Neural cell (in vitro differentiated cells): ENCODE measurements at regions not wholly inside any gene's neighbourhood (a gene's known extent, or its start where the extent isn't known, plus 50 kb on each side); places are given as distances from the start of the nearest gene placed in this dataset.

Source experiments
- EP300 ChIP-seq: fragments of 450-650 bp; conservative IDR thresholded peaks from 2 replicates; pipeline ENCODE4 v1.6.1; 2014; ENCODE audit warnings: antibody characterized with exemption, mild to moderate bottlenecking, moderate library complexity; ENCODE audit not compliant: poor library complexity, severe bottlenecking
- EZH2 ChIP-seq: fragments of 200-600, 300-800 bp; shearing (Covaris generic), sonication (generic); IDR thresholded peaks from 2 replicates; pipeline ENCODE4 v1.6.1; 2014; ENCODE audit warnings: antibody characterized with exemption, low read length, borderline replicate concordance, mild to moderate bottlenecking; ENCODE audit not compliant: insufficient read depth, poor library complexity, severe bottlenecking
- MXI1 ChIP-seq: fragments of 450-650 bp; conservative IDR thresholded peaks from 2 replicates; pipeline ENCODE4 v1.6.1; 2014; ENCODE audit warnings: antibody characterized with exemption, mild to moderate bottlenecking; ENCODE audit not compliant: poor library complexity, severe bottlenecking
- POLR2AphosphoS5 ChIP-seq: IDR thresholded peaks from 2 replicates; pipeline ENCODE4 v1.6.1; 2012
- RAD21 ChIP-seq: fragments of 450-650 bp; conservative IDR thresholded peaks from 2 replicates; pipeline ENCODE4 v1.6.1; 2014; ENCODE audit warnings: antibody characterized with exemption, mild to moderate bottlenecking, moderate library complexity
- SMC3 ChIP-seq: fragments of 450-650 bp; conservative IDR thresholded peaks from 2 replicates; pipeline ENCODE4 v1.6.1; 2014; ENCODE audit warnings: antibody characterized with exemption, mild to moderate bottlenecking, moderate library complexity; ENCODE audit not compliant: poor library complexity
- TAF1 ChIP-seq: IDR thresholded peaks from 2 replicates; pipeline ENCODE4 v1.6.1; 2012; ENCODE audit warnings: low read depth
- TF ChIP-seq, protein P1 (sequence below): fragments of 450-650 bp; IDR thresholded peaks from 2 replicates; pipeline ENCODE4 v1.5.1; 2014; ENCODE audit warnings: antibody characterized with exemption, mild to moderate bottlenecking, moderate library complexity; ENCODE audit not compliant: poor library complexity, severe bottlenecking
- TF ChIP-seq, protein P2 (sequence below): IDR thresholded peaks from 2 replicates; pipeline ENCODE4 v1.6.1; 2012; ENCODE audit warnings: borderline replicate concordance

DNA sequence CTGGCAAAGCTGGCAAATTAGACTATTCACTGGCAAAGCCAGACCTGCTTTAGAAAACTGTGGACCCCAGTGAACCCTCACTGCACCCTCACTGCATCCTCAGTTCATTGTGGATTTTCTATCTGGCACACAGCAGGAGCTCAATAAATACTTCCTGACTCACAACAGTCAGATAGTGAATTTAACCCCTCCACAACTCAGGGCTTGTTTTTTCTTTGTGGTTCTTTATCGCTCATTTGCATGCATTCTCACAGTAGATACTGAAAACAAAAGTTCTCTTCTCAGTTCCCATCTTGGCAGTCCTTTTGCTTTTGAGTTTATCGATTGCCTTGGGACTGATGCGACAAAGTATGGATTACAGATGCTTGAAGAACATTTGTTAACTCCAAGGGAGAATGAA is 99.8 kb downstream of the ACTL7B start:
- TF ChIP-seq RAD21 (no peak), TAF1 (no peak), EZH2 (no peak), POLR2AphosphoS5 (no peak), EP300 (no peak), SMC3 (no peak), MXI1 (no peak)
- TF ChIP-seq, protein P1, sequence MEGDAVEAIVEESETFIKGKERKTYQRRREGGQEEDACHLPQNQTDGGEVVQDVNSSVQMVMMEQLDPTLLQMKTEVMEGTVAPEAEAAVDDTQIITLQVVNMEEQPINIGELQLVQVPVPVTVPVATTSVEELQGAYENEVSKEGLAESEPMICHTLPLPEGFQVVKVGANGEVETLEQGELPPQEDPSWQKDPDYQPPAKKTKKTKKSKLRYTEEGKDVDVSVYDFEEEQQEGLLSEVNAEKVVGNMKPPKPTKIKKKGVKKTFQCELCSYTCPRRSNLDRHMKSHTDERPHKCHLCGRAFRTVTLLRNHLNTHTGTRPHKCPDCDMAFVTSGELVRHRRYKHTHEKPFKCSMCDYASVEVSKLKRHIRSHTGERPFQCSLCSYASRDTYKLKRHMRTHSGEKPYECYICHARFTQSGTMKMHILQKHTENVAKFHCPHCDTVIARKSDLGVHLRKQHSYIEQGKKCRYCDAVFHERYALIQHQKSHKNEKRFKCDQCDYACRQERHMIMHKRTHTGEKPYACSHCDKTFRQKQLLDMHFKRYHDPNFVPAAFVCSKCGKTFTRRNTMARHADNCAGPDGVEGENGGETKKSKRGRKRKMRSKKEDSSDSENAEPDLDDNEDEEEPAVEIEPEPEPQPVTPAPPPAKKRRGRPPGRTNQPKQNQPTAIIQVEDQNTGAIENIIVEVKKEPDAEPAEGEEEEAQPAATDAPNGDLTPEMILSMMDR, result no peak
- TF ChIP-seq, protein P2, sequence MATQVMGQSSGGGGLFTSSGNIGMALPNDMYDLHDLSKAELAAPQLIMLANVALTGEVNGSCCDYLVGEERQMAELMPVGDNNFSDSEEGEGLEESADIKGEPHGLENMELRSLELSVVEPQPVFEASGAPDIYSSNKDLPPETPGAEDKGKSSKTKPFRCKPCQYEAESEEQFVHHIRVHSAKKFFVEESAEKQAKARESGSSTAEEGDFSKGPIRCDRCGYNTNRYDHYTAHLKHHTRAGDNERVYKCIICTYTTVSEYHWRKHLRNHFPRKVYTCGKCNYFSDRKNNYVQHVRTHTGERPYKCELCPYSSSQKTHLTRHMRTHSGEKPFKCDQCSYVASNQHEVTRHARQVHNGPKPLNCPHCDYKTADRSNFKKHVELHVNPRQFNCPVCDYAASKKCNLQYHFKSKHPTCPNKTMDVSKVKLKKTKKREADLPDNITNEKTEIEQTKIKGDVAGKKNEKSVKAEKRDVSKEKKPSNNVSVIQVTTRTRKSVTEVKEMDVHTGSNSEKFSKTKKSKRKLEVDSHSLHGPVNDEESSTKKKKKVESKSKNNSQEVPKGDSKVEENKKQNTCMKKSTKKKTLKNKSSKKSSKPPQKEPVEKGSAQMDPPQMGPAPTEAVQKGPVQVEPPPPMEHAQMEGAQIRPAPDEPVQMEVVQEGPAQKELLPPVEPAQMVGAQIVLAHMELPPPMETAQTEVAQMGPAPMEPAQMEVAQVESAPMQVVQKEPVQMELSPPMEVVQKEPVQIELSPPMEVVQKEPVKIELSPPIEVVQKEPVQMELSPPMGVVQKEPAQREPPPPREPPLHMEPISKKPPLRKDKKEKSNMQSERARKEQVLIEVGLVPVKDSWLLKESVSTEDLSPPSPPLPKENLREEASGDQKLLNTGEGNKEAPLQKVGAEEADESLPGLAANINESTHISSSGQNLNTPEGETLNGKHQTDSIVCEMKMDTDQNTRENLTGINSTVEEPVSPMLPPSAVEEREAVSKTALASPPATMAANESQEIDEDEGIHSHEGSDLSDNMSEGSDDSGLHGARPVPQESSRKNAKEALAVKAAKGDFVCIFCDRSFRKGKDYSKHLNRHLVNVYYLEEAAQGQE, result no peak
